DMS53 treated with DMSO at 0.1 percent for 48 hours (cell line): ENCODE measurements at regions not wholly inside any gene's neighbourhood (a gene's known extent, or its start where the extent isn't known, plus 50 kb on each side); places are given as distances from the start of the nearest gene placed in this dataset.
A peak's percentile ranks its signal among the peaks of the same experiment; 100 is the strongest.

Source experiments
- DNase-seq: peaks from one replicate; lab custom pipeline; 2025; ENCODE audit not compliant: unreplicated experiment; lab: John Stamatoyannopoulos, UW

DNA sequence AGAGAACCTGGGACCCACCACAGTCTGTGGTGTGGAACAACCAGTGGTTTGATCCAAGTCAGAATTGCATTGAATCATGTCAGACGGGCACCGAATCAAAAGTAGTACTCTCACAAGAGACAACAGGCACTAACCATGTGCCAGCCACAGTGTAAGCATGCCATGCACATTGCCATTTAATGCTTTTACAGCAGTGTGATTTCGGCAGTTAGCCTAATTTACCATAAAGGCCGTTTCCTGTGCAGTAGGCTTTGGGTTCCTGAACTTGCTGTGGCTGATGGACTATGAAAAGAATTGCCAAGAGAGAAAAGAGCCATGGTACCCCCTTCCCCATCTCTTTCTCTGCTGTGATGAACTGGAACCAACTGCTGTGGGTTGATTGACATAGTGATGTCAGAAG lies 540.6 kb downstream of the EBF1 start:
- DNase-seq, result no peak

DNA sequence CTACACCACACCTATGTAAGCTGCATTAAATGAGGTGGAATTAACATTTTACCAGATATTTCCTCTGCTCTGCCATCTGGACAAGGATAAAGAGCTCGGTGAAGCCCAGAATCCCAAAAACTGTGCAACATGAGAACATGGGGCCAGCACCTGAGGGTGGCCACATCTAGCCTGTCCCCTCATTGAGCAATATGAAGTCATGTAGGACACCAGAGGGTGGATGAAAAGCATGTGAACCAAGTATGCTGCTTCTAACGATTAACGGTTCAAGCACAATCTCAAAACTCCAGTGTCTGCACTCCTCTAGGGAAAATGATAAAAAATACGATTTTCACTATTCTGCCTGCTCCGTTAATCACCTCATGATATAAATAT lies 545.8 kb downstream of the EBF1 start:
- DNase-seq, result no peak

DNA sequence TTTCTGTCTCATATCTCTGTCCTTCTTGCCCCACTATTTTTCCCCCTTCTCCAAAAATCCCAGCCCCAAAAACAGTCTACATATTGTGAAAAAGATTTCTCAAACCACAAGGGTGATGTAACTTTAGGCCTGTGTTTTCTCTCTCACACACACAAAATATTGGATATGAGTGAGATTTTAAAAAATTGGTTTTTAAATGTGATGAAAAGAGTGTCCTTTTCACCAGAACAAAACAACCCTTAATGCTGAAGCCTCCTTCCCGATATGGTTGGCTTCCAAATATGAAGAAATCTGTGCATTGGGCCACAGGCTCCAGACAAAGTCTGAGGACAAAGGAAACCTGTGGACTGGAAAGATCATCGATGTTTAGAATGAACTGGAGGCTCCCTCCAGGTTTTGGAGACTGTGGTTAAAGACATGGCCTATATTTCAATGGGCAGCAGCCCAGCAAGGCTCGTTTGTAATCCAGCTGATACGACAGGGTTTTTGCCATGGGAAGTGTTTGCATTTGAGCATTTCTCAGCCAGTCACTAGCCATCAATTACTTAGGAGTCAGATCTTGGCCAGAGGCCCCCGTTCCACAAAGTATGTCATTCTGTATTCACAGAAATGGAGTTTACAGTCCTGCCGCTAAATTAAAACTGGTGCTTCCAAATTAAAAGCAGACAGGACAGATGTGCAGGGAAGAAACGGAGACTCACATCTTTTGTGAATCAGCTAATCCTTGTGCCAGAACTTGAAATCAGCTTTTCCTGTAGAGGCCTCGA lies 546.3 kb downstream of the EBF1 start:
- DNase-seq, result no peak

DNA sequence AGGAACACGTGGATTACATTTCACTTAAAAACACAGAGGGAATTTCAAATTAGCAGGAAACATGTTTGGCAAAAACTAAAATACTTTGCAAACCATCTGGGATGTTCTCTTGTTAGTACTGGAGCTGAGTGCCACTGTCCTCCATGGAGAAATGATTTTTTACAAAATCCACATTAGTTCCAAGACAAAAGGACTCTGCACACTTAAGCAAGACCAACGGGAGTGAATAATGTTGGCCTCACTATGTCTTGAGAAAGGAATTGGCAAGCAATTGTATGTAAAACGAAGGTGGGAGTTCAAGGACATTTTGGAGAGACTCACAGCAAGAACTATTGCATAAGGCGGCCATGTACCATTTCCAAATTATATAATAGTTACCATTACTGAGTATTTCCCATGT lies 547.5 kb downstream of the EBF1 start:
- no peak for DNase-seq

DNA sequence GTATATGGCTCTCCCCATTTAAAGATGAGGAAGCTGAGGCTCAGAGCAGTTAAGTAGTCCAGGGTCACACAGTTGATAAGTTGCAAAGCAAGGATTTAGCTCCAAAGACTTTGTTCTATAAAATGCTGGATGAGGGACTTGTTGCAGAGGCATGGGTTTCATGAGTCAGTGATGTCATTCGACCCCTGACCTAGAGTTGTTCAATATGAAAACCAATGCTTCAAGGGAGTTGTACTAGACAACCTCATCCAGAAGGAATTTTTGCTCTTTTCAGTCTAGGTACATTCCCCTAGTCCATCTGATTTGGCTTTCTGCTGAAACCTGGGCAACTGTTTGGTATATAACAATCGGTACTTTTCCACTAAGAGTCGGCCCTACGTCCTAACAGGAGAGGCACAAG lies 550.4 kb downstream of the EBF1 start:
- no peak for DNase-seq

DNA sequence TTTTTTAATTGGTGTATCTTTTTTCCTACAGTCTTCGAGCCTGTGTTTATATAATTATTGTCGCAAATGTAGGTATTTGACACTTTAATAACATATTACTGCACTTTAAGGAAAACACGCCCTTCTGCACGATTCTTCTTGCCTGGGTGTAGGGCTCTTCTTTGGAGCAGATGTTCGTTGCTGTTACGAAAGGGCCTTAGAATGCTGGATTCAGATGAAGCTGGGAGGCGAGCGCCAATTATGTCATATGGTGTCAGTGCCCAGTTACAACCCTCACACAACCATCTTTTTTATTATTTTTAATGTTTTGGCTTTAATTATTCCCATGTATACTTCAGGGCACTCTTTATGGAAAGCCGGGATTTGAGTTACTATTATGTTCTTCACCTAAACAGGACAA lies 553.0 kb downstream of the EBF1 start:
- no peak for DNase-seq

DNA sequence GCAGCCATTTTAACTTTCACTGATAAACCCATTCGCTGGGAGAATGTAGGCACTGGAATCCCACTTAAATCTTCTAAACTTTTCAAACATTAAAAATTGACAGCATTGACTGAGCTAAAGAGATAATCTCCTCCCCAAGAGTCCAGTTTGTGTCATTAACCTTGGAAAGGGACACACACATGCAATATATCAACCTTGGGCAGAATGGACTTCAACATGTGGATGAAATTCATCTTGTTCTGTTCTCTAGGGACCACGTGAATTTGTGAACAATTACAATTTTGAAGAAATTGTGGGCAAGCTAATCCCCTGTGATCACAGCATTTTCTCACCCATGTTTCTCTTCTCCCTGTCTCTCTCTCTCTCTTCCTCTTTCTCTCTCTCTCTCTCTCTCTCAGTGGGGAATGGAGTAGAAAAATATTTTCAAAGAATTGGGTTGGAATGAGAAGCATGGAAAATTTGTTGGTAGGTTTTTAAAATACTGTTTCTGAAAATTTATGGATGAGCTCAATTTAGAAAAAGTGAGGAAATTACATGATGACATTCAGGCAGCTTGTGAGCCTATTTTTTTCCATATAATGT lies 553.7 kb downstream of the EBF1 start:
- DNase-seq, result no peak

DNA sequence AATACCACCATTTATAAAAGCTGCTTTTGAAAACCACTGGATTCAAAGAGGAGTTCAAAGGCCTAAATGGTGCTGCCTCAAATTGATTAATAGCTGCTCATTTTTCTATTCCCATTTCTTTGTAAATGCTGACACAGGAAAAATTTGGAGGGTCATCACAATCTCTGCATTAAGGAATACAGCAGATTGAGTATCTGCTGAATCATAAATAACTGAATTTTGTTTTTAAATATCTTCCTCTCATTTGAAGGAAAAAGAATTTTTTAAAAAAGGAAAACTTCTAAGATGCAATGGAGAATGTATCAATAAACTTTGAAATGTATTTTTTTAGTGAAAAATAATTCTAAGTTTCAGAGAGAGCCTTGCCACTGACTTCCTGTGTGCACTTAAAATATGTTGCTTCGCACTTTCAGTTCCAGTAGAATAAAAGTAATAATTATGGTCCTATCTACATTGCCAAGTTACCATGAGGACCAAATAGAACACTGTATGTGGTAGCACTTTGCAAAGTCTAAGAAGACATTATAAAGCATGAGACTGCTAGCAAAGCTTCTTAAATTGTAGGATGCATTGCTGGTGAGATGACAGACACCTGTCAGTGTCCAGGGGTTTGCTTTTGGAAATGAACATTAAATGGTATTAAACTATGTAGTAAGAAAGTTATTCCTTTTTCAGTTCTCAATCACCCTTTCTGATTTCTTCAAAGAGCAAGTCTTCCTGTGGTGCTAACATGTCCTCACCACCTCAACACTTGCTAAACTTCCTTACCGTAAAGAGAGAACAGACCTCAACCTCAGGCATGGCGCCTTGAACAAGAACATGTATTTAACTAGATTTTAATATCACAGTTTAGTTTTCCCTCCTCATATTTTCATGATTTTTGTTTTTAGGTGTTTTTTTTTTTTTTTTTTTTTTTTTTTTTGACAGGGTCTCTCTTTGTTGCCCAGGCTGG lies 555.1 kb downstream of the EBF1 start:
- DNase-seq, result no peak

DNA sequence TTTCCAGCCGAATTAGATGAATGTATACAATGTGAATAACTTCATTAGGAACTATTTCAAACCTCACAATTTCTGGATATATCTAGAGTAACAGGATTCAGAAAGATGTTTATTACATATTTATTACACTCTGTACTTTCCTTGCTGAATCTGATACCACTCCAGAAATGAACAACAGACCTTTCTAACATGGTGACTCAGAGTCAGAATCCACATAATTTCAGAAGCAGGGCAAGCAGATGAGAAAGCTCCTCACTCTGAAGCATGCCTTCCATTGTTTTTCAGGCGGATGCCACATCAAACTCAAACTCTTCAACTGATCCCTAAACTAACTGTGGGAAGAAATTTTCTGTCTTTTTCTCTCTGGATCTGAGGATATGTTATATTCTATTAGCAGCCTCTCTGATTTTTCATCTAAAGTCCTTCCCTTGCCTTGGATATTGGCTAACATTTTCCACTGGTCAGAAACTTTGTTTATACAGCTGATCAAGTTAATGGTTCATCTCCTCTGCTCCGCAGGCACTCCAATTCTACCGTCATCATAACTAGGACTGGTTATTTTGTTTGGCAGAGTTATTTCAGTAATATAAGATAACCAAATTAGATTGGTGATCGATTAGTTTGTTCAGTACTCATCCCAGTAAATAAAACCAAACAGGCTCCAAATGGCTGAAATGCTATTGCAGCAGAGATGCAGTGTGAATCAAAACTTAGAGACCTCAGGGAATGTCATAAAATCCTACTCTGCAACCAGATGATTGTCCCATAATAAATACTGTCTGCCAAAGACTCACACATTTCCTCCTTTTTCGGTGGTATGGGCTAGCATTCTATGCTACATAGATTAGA lies 556.0 kb downstream of the EBF1 start:
- DNase-seq, result peak; percentile 73

DNA sequence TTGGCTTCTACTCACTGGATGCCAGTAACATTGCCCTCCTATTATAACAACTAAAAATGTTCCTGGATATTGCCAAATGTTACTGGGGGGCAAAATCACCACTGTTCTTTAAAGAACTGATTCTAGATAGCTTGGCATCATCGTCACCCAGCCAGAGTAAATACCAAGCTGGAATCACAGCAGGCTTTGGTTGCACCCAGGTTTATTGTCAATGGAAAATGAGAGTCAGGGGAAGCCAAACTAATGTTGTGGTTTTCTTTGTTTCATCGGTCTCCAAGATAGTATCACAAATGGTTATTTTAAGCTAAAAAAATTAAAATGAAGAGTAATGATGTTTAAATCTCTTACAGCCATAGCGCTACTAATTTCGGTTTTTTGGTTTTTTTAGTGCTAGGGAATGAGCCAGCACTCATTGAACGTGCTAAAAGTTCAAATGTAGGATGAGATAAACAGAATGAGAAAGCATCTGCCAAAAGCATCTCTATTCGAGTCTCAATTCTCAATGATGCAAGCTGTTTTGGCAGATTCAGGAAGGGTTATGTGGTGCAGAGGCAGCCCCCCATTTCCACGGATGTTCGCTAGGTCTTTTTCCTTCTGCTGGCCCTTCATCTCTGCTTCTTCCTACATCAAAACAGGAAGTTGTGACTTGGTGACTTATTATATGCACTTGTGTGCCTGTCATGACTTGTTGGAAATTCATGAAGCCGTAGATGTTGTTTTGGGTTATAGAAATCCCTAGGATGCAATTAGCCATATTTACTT lies 558.0 kb downstream of the EBF1 start:
- DNase-seq, result no peak

DNA sequence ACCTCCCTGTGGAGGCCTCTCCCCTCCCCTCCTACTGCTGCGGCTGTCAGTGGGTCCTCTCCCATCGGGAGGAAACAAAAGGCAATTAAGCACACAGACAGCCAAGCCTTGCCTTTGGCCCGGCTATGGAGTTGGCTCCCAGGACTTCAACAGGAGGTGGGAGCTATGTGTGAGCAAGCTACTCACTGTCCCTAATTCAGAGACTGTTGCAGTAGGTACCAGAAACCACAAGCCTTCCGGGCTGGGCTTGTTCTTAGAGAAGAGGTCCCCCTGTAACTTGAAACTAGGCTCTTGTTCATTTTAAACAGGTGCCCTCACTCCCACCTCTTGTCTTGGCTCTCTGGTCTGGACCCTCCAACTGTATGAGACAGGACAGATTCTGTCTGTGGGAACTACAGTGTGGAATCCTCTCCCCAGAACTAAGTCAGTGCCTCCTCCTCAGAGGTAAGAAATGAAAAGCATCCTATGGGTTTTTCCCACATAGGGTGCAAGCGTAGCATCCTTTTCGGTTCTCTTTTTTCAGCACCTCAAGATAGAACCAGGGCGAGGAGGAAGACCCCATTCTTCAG lies 561.1 kb downstream of the EBF1 start:
- no peak for DNase-seq

DNA sequence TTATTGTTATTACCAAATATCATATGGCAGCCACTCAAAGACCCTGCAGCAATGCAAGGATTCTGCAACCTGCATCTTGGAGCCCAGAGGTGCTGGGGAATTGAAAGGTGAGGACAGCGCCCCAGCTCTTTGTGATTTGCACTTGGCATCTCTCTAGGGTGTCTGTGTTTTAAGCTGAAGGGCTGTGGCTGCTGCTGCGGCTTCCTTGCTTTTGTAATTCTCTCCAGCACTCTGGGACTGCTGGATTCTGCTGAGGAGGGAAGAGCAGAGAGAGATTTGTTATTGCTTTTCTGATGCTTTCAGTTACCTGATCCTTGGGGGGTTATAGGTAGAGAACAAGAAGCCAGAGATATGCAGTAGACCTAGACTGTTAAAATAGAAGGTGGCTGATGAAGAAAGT lies 562.4 kb downstream of the EBF1 start:
- no peak for DNase-seq

DNA sequence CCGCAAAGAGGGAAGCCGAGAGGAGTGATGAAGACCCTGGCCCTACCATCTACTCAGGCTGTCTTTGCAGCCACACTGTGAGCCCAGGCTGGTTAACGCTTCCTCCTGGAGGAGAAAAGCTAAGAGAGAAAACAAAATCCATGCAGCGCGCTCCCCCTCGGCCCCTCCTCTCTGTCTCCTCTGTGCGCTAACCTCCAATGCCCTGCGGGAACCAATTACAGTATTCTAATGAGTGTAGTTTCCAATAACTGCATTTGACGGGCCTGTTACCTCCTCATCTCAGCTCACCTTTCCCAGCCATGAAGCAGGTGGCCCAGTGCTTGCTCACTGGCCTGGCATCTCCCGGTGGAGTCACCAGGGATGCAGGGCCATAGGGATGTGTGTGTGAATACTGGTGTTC lies 565.5 kb downstream of the EBF1 start:
- no peak for DNase-seq

DNA sequence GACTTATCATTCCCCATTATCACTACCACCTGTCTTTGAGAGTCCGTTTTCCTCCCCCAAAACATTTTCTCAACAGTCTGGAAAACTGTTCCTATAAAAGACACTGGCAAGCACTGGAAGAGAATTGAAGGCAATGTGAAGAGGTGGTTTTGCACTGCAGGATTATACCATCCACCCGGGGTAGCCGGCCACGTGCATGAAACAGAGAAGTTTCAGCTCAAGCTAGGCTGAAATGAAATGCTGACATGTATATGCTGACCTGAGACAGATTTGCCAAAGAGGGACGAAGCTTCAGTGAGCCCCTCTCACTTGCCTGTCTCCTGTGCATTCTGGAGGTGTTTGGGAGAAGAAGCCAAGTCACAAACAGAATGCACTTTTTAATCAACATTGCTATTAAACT lies 567.0 kb downstream of the EBF1 start:
- no peak for DNase-seq

DNA sequence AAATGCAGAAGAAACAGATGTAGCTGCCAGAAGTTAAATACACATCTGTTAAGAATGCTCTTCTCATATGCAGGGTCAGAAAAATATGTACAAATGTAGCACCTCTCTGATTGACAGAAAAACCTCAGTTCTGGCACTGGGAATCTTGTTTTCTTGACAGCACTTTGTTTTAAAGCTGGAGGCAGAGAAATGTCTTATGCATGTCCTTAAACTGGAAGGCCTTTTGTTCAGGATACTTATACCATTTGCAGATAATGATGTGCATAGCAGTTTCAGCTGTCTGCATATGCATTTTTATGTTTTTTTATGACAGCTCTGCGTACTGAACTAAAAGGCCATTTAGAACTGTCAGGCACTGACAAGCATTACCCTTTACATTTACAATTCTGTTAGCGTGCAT lies 567.9 kb downstream of the EBF1 start:
- DNase-seq, result no peak

DNA sequence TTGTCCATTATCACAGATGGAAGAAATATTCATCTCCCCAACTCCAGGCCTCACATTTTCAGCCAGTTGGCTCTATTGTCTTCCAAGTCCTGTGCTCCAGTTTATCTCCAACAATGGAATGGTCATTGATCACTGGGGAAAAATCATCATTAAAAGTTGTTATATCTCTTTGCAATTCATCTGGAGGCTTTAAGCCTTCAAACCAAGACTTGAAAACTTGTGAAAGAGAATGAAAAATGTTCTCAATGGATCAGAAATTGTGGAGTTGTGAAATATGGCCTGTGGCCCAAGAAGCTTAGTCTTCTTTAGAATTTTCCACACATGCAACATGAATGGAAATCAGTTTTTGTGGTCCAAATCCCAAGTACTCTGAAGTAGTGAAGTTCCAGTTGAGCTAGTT lies 569.6 kb downstream of the EBF1 start:
- no peak for DNase-seq

DNA sequence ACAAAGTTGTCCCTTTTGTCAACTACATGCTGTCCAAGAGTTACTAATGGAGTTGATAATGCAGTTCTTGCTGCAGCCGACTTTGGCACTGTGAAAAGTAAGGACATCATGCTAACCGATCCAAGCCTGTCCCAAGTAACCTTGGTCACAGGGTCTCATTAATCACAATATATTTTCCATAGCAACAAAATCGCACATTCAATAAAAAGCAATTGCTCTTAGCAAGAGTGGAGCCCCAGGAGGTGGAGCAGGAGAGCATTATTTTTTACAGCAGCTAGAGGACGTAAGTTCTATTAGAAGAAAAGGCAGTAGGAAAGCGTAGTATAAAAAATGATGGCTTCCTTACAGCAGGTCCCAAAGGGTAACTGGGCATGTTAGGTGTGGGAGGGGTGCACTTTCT lies 570.3 kb downstream of the EBF1 start:
- no peak for DNase-seq

DNA sequence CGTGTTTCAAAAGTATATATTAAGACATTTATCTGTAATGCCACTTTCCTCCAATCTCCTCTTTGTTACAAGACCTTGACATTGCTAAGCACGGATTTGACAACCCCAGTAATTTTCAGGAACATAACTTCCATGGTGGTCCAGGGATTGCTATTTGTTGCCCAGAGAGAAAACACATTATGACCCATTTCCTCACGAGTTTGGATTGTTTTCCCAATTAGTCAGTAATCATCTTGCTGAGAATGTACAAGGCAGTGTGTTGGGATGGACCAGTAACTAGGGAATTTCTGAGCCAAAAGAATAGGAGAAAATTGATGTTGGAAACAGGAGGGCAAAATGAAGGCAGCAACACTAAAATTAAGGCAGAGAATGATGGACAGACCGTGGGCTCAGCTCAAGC lies 574.1 kb downstream of the EBF1 start:
- DNase-seq, result no peak

DNA sequence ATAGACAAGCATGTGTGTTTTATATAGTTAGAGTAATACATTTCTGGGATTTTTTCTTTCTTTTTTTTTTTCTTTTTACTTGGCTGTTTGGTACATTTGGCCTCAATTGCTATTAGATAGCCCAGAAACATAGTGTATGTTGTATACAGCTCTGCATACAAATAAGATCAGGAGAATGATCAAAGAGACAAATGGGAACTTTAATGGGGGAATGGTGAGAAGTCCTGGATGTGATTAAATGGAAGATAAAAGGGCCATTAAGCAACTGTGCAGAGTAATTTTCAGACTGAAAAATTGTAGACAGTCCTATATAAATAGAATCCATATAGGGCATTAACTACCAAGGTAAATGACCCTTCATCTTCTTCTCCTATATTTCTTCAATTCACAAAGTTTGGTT lies 575.6 kb downstream of the EBF1 start:
- no peak for DNase-seq

DNA sequence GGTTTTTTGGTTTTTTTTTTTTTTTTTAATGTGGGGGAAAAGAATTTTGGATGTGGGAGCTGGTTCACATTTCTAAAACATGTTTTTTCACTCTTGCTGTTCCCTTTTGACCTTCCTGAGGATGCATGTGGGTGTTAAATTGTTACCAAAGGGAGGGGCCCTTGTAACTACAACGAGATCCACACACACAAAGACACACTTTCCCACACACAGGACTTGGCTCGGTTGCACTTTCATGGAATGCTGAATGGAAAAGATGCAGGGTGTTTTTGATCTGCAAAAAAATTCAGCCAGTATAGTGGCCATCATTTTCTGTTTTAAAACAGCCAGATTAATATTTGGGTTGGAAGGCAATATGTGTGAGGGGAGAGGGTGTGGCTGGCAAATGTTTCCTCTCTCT lies 576.9 kb downstream of the EBF1 start:
- no peak for DNase-seq
